GM23248 (cell line): ENCODE measurements at regions not wholly inside any gene's neighbourhood (a gene's known extent, or its start where the extent isn't known, plus 50 kb on each side); places are given as distances from the start of the nearest gene placed in this dataset.

Experiments
- EZH2 ChIP-seq: fragments of 200-600 bp; sonication (generic); IDR thresholded peaks from 2 replicates; pipeline ENCODE4 v1.6.1; 2018; ENCODE audit warnings: antibody characterized with exemption, mild to moderate bottlenecking; ENCODE audit not compliant: insufficient read depth, poor library complexity, severe bottlenecking
- EZH2phosphoT487 ChIP-seq: fragments of 200-600 bp; sonication (generic); IDR thresholded peaks from 2 replicates; pipeline ENCODE4 v1.6.1; 2018; ENCODE audit warnings: antibody characterized with exemption, moderate library complexity, mild to moderate bottlenecking, low read depth; ENCODE audit not compliant: insufficient read depth

DNA sequence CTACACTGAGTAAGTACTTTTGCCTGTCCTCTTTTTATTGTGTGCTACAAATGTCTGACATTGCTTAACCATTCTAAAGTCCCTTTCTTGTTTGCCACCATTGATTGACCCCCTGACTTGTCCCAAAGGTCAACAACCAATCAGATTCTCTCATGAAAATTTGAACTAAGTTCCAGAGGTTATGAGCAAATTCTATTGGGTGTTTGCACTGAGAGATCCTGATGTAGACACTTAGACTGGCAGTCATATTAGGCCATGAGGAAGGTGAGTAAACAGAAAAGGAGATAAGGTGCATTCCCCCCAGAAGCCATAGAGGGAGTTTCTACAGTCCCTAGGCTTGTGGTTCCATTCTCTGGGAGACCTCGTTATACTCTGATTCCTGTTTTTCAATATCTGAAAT lies 101.3 kb upstream of the E2F8 start:
- no peak for TF ChIP-seq EZH2phosphoT487
- TF ChIP-seq EZH2: no peak
